Hepatocyte (in vitro differentiated cells): ENCODE measurements at regions not wholly inside any gene's neighbourhood (a gene's known extent, or its start where the extent isn't known, plus 50 kb on each side); places are given as distances from the start of the nearest gene placed in this dataset.

Experiments
- CTCF ChIP-seq: fragments of 200-600 bp; sonication (generic); IDR thresholded peaks from 2 replicates; pipeline ENCODE4 v1.5.1; 2016; ENCODE audit warnings: antibody characterized with exemption, mild to moderate bottlenecking; ENCODE audit not compliant: poor library complexity
- EZH2 ChIP-seq: fragments of 200-600 bp; sonication (generic); IDR thresholded peaks from 2 replicates; pipeline ENCODE4 v1.6.1; 2016; ENCODE audit warnings: antibody characterized with exemption, mild to moderate bottlenecking, borderline replicate concordance
- EZH2phosphoT487 ChIP-seq: fragments of 200-600 bp; sonication (generic); IDR thresholded peaks from one replicate; pipeline ENCODE4 v1.6.1; 2018; ENCODE audit warnings: antibody characterized with exemption, mild to moderate bottlenecking, low read depth, moderate library complexity; ENCODE audit not compliant: unreplicated experiment, severe bottlenecking

GRCh38 chr4:149972407-149972806 is 105.8 kb upstream of the DCLK2 start:
- no peak for TF ChIP-seq CTCF
- TF ChIP-seq EZH2, result no peak
- no peak for TF ChIP-seq EZH2phosphoT487
